HepG2 (cell line): ENCODE measurements at regions not wholly inside any gene's neighbourhood (a gene's known extent, or its start where the extent isn't known, plus 50 kb on each side); places are given as distances from the start of the nearest gene placed in this dataset.

Experiments used
- ATAC-seq: fragments of 200-7000 bp; cut with Tn5 transposase; 3 replicates; pipeline ENCODE4 v1.9.1; 2020; ENCODE audit warnings: mild to moderate bottlenecking, moderate library complexity
- BruUV-seq: library from RNA; stranded (reverse); fragments of 400-500 nt; replicated peaks from 2 replicates; lab custom pipeline; 2021; lab: Mats Ljungman, UMichigan
- CTCF ChIA-PET: fragments of 300-600 bp; formaldehyde crosslinking; extraction: SDS; loops from one replicate; lab custom pipeline; 2021; ENCODE audit warnings: low total read pairs, inconsistent platforms, low intra/inter-chr PET ratio; lab: Yijun Ruan, JAX
- POLR2A ChIA-PET: fragments of 350-600 bp; sonication (Branson Sonifier 250); formaldehyde crosslinking; loops from one replicate; lab custom pipeline; 2020; ENCODE audit warnings: antibody characterized with exemption, inconsistent platforms; lab: Yijun Ruan, JAX
- DNase-seq: peaks from one replicate; pipeline ENCODE4 v3.0.0-alpha.2; 2015; ENCODE audit warnings: low spot score
- FAIRE-seq: peaks from 3 replicates; lab custom pipeline; 2011; peaks lifted over from hg19 to GRCh38; lab: Jason Lieb, UNC
- H2AFZ ChIP-seq: one replicate; pipeline ENCODE4 v1.6.1; 2011; ENCODE audit warnings: low read length, inconsistent platforms
- H3K27ac ChIP-seq: fragments of 300-600 bp; 3 replicates; pipeline ENCODE4 v1.8.0; 2011; ENCODE audit warnings: mixed run types, mild to moderate bottlenecking, mixed read lengths, low read length, inconsistent platforms; ENCODE audit not compliant: insufficient read depth; ENCODE audit errors: extremely low read length
- H3K27me3 ChIP-seq, 2 experiments: fragments of 200-600 bp in 1 of 2; 2 replicates in 1 of 2; 3 replicates in 1 of 2; pipeline versions ENCODE4 v1.6.0 to v1.8.0; 2011; ENCODE audit warnings: low read length in 2 of 2, mild to moderate bottlenecking in 2 of 2, moderate library complexity in 2 of 2, inconsistent platforms in 1 of 2; ENCODE audit not compliant: insufficient read depth in 2 of 2, control insufficient read depth in 1 of 2
- H3K36me3 ChIP-seq, 2 experiments: fragments of 200-600 bp in 1 of 2; replicated peaks in 1 of 2; 2 replicates in 1 of 2; 3 replicates in 1 of 2; pipeline versions ENCODE4 v1.5.1 to v1.8.0; 2011; ENCODE audit warnings: low read length in 2 of 2, inconsistent platforms in 1 of 2; ENCODE audit not compliant: insufficient read depth in 2 of 2, control insufficient read depth in 1 of 2
- H3K4me1 ChIP-seq: 2 replicates; pipeline ENCODE4 v1.5.1; 2012; ENCODE audit warnings: low read length, inconsistent platforms; ENCODE audit not compliant: insufficient read depth
- H3K4me2 ChIP-seq: 2 replicates; pipeline ENCODE4 v1.6.0; 2011; ENCODE audit warnings: low read depth, low read length, inconsistent platforms
- H3K4me3 ChIP-seq, 3 experiments: fragments of 200-600 bp in 1 of 3; sonication (generic), shearing (Covaris generic) in 1 of 3; replicated peaks in 1 of 3; 2 replicates each; pipeline ENCODE4 v1.5.1; 2011 to 2016; ENCODE audit warnings: low read length in 3 of 3, inconsistent platforms in 2 of 3, low read depth in 2 of 3, mild to moderate bottlenecking in 2 of 3, control low read depth in 1 of 3, mixed read lengths in 1 of 3; ENCODE audit not compliant: insufficient read depth in 1 of 3
- H3K79me2 ChIP-seq: one replicate; pipeline ENCODE4 v1.6.1; 2011; ENCODE audit warnings: low read length, inconsistent platforms; ENCODE audit not compliant: insufficient read depth
- H3K9ac ChIP-seq: 2 replicates; pipeline ENCODE4 v1.6.0; 2011; ENCODE audit warnings: mild to moderate bottlenecking, low read depth, low read length, inconsistent platforms; ENCODE audit not compliant: insufficient read depth
- H3K9me3 ChIP-seq: 2 replicates; pipeline ENCODE4 v1.5.1; 2012; ENCODE audit warnings: mild to moderate bottlenecking, low read length
- H4K20me1 ChIP-seq: 2 replicates; pipeline ENCODE4 v1.6.0; 2011; ENCODE audit warnings: inconsistent platforms, mild to moderate bottlenecking, low read length, moderate library complexity; ENCODE audit not compliant: insufficient read depth
- WGBS: methylation state at CpG from one replicate; pipeline ENCODE4 v1.1.6; 2017; ENCODE audit warnings: low lambda C conversion rate; 5-methylcytosine and 5-hydroxymethylcytosine counted together
- in situ Hi-C: cut with HindIII; loops from 2 replicates; pipeline ENCODE4 v1.10.0; 2017; ENCODE audit warnings: low pct_unique_long_range_greater_than_20kb; ENCODE audit not compliant: extremely low pct_ligation_motif_present
- intact Hi-C: fragments of 100-400 bp; cut with micrococcal nuclease; formaldehyde crosslinking; loops from one replicate; pipeline ENCODE4 v1.10.0; 2022; ENCODE audit not compliant: unreplicated experiment
- TF ChIP-seq, protein P1 (sequence below): sonication (generic); formaldehyde crosslinking; IDR thresholded peaks from 2 replicates; pipeline ENCODE4 v1.4.0; 2020; ENCODE audit warnings: missing genetic modification reagents

- H3K9ac ChIP-seq: no peak overlapping the region
- POLR2A ChIA-PET: no interaction called here
- in situ Hi-C loops: no loop called here
- no peaks in the 10 kb centered on the region for H3K36me3 ChIP-seq
- FAIRE-seq: no peak
- no peak overlapping the region for H2AFZ ChIP-seq
- no peaks in the 10 kb centered on the region for H3K79me2 ChIP-seq
- H3K4me3 ChIP-seq: no peak overlapping the region
- H3K27me3 ChIP-seq: peaks cover 0 to 6% of the 10 kb centered on the region in 2 experiments; a peak in 1 of 5 replicates
- BruUV-seq: no TSS peak
- ATAC-seq: no peak
- H3K4me2 ChIP-seq: no peak overlapping the region
- H3K4me1 ChIP-seq: no peaks in the 10 kb centered on the region
- H4K20me1 ChIP-seq: no peaks in the 10 kb centered on the region
- no peak overlapping the region for H3K27ac ChIP-seq
- intact Hi-C loops: no loop called here
- TF ChIP-seq, protein P1, sequence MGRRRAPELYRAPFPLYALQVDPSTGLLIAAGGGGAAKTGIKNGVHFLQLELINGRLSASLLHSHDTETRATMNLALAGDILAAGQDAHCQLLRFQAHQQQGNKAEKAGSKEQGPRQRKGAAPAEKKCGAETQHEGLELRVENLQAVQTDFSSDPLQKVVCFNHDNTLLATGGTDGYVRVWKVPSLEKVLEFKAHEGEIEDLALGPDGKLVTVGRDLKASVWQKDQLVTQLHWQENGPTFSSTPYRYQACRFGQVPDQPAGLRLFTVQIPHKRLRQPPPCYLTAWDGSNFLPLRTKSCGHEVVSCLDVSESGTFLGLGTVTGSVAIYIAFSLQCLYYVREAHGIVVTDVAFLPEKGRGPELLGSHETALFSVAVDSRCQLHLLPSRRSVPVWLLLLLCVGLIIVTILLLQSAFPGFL (CRISPR knock-in tag): no peak
- TF ChIP-seq, all 625 proteins: peak for 0
- no peaks in the 10 kb centered on the region for H3K9me3 ChIP-seq
- no peak for DNase-seq
- CTCF ChIA-PET: no interaction called here
- WGBS: 18% methylated on average over 3 of the region's 3 CpGs
These were observed 50.0 kb upstream of the PITRM1 start for GRCh38 chr10:3222626-3223025.
